Keratinocyte (primary cell): ENCODE measurements at regions not wholly inside any gene's neighbourhood (a gene's known extent, or its start where the extent isn't known, plus 50 kb on each side); places are given as distances from the start of the nearest gene placed in this dataset.

ENCODE experiments used
- DNase-seq: peaks from one replicate; pipeline ENCODE4 v3.0.0-alpha.2; 2011; ENCODE audit warnings: low read depth, missing footprints, low spot score
- FAIRE-seq: peaks from 2 replicates; lab custom pipeline; 2011; peaks lifted over from hg19 to GRCh38; lab: Jason Lieb, UNC
- H2AFZ ChIP-seq: 2 replicates; pipeline ENCODE4 v1.6.0; 2012; ENCODE audit warnings: low read length, control low read depth, inconsistent platforms; ENCODE audit not compliant: control insufficient read depth
- H3K27ac ChIP-seq: 2 replicates; pipeline ENCODE4 v1.5.1; 2011; ENCODE audit warnings: low read length; ENCODE audit not compliant: control insufficient read depth, insufficient read depth
- H3K27me3 ChIP-seq: 3 replicates; pipeline ENCODE4 v1.6.0; 2011; ENCODE audit warnings: low read length; ENCODE audit not compliant: control insufficient read depth, insufficient read depth; ENCODE audit errors: extremely low read depth
- H3K36me3 ChIP-seq, 2 experiments: 2 replicates in 1 of 2; 3 replicates in 1 of 2; pipeline ENCODE4 v1.5.1; 2011; ENCODE audit warnings: low read length in 2 of 2, mild to moderate bottlenecking in 1 of 2; ENCODE audit not compliant: control insufficient read depth in 2 of 2, insufficient read depth in 2 of 2; ENCODE audit errors: extremely low read depth in 1 of 2
- H3K4me1 ChIP-seq: 3 replicates; pipeline ENCODE4 v1.5.1; 2011; ENCODE audit warnings: low read length; ENCODE audit not compliant: control insufficient read depth, insufficient read depth; ENCODE audit errors: extremely low read depth
- H3K4me2 ChIP-seq: 3 replicates; pipeline ENCODE4 v1.6.0; 2011; ENCODE audit warnings: low read depth, low read length; ENCODE audit not compliant: control insufficient read depth, insufficient read depth; ENCODE audit errors: extremely low read depth
- H3K4me3 ChIP-seq, 3 experiments: fragments of 200-600 bp in 1 of 3; sonication (generic) in 1 of 3; 2 replicates in 2 of 3; 3 replicates in 1 of 3; pipeline ENCODE4 v1.5.1; 2011 to 2016; ENCODE audit warnings: low read length in 3 of 3, mild to moderate bottlenecking in 3 of 3, control low read depth in 2 of 3, inconsistent platforms in 1 of 3, low read depth in 1 of 3, mixed read lengths in 1 of 3, mixed run types in 1 of 3, moderate library complexity in 1 of 3; ENCODE audit not compliant: control insufficient read depth in 2 of 3, insufficient read depth in 2 of 3; ENCODE audit errors: extremely low read depth in 1 of 3
- H3K79me2 ChIP-seq: 2 replicates; pipeline ENCODE4 v1.6.0; 2012; ENCODE audit warnings: low read length; ENCODE audit not compliant: control insufficient read depth, insufficient read depth
- H3K9ac ChIP-seq: 3 replicates; pipeline ENCODE4 v1.6.0; 2011; ENCODE audit warnings: low read length; ENCODE audit not compliant: control insufficient read depth, insufficient read depth; ENCODE audit errors: extremely low read depth
- H3K9me1 ChIP-seq: 3 replicates; pipeline ENCODE4 v1.6.0; 2011; ENCODE audit warnings: low read length; ENCODE audit not compliant: control insufficient read depth, insufficient read depth; ENCODE audit errors: extremely low read depth
- H3K9me3 ChIP-seq: 2 replicates; pipeline ENCODE4 v1.5.1; 2012; ENCODE audit warnings: low read depth, low read length; ENCODE audit not compliant: control insufficient read depth
- H4K20me1 ChIP-seq: 3 replicates; pipeline ENCODE4 v1.6.0; 2011; ENCODE audit warnings: low read length; ENCODE audit not compliant: control insufficient read depth, insufficient read depth; ENCODE audit errors: extremely low read depth
- EZH2 ChIP-seq: IDR thresholded peaks from one replicate; pipeline ENCODE4 v1.6.1; 2012; ENCODE audit warnings: inconsistent platforms, mild to moderate bottlenecking, low read length, moderate library complexity
- dilution Hi-C: fragments of 300-500 bp; cut with MboI; formaldehyde crosslinking; loops from one replicate; pipeline ENCODE4 v1.7.0; 2020; ENCODE audit warnings: low sequenced_read_pairs; ENCODE audit not compliant: extremely low pct_ligation_motif_present
- TF ChIP-seq, protein P1 (sequence below), 3 experiments: IDR thresholded peaks in 1 of 3; conservative IDR thresholded peaks in 1 of 3; optimal IDR thresholded peaks in 1 of 3; 2 replicates in 2 of 3; 3 replicates in 1 of 3; pipeline versions ENCODE3 to v1.5.1; 2011; ENCODE audit warnings: low read length in 3 of 3, mild to moderate bottlenecking in 3 of 3, moderate library complexity in 2 of 3, control low read depth in 1 of 3, inconsistent platforms in 1 of 3; ENCODE audit not compliant: insufficient read depth in 2 of 3; ENCODE audit errors: extremely low read depth in 1 of 3

DNA sequence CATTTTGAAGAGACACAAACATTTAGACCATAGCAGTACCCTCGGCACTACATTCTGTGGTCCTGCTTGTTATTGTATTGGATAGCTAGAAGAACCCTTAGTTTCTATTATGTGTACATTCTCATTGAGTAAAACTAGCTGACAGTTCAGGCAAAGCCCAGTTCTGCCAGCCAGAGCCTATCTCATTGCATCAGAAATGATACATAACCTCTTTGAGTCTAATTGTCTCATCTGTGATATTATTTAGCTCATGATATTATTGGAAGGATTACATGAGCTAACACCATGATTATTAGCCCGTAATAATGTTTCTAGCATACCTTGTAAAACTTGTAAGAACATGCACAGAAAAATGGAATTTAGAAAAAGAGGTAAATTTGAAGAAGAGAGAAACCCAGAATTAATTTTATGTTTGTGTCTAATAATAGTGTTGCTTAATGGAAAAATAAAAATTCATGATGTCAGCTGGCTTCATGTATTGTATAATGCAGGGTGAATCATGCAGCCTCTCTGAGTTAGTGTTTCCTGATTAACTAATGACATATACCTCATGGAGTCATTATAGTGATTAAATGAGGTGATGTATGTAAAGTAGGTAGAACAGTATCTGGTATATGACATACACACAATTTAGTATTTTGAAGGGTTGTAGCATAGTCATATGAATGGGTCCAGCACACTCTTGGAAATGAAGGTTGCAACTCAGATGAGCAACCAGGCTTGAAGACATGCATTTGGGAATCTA is 339.4 kb upstream of the GRM7 start:
- H3K27me3 ChIP-seq = no peaks in the 10 kb centered on the region
- no peak overlapping the region for H3K4me2 ChIP-seq
- H2AFZ ChIP-seq = no peak overlapping the region
- H3K4me1 ChIP-seq = no peaks in the 10 kb centered on the region
- DNase-seq (no peak), FAIRE-seq (no peak)
- no peaks in the 10 kb centered on the region for H3K79me2 ChIP-seq
- no peak overlapping the region for H3K4me3 ChIP-seq
- TF ChIP-seq, protein P1, sequence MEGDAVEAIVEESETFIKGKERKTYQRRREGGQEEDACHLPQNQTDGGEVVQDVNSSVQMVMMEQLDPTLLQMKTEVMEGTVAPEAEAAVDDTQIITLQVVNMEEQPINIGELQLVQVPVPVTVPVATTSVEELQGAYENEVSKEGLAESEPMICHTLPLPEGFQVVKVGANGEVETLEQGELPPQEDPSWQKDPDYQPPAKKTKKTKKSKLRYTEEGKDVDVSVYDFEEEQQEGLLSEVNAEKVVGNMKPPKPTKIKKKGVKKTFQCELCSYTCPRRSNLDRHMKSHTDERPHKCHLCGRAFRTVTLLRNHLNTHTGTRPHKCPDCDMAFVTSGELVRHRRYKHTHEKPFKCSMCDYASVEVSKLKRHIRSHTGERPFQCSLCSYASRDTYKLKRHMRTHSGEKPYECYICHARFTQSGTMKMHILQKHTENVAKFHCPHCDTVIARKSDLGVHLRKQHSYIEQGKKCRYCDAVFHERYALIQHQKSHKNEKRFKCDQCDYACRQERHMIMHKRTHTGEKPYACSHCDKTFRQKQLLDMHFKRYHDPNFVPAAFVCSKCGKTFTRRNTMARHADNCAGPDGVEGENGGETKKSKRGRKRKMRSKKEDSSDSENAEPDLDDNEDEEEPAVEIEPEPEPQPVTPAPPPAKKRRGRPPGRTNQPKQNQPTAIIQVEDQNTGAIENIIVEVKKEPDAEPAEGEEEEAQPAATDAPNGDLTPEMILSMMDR (optimal IDR thresholded peaks at IDR 0.05 in 1 of 3, IDR thresholded peaks at IDR 0.05 in 1 of 3, conservative IDR thresholded peaks at IDR 0.05 in 1 of 3; ENCODE audit: extremely low read depth in 1 of 3, insufficient read depth in 2 of 3, low read length in 3 of 3) = no peak
- no peak for TF ChIP-seq EZH2
- H3K9me1 ChIP-seq = no peaks in the 10 kb centered on the region
- dilution Hi-C loops = no loop called here
- H3K36me3 ChIP-seq = no peaks in the 10 kb centered on the region
- no peaks in the 10 kb centered on the region for H4K20me1 ChIP-seq
- H3K9ac ChIP-seq = no peak overlapping the region
- H3K27ac ChIP-seq = no peak overlapping the region
- H3K9me3 ChIP-seq = no peaks in the 10 kb centered on the region

DNA sequence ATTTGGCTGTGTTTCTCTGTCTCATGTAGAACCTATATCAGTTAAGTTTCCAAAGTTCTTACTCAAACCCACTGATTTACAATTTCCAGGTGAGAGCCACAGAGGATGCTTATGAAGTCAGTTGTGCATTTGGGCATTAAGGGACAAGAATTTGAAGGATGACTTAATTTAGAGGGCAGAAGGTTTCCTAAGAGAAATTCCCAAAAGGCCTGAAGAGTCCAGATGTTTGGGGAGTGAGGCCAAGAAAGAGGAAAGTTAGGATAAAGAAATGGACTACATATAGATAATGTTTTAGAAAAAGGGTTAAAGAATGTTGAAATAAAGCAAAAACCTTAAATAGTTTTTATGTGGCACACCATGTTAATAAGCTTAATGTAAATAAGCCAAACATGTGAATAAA is 338.7 kb upstream of the GRM7 start:
- FAIRE-seq = no peak
- Histone ChIP-seq H3K27ac (no peak overlapping the region), H3K9me3 (no peaks in the 10 kb centered on the region), H3K9me1 (no peaks in the 10 kb centered on the region), H3K27me3 (no peaks in the 10 kb centered on the region), H3K36me3 (no peaks in the 10 kb centered on the region), H3K4me3 (no peak overlapping the region), H3K4me2 (no peak overlapping the region), H4K20me1 (no peaks in the 10 kb centered on the region), H2AFZ (no peak overlapping the region), H3K4me1 (no peaks in the 10 kb centered on the region), H3K9ac (no peak overlapping the region), H3K79me2 (no peaks in the 10 kb centered on the region)
- no peak for DNase-seq
- dilution Hi-C loops = no loop called here
- TF ChIP-seq, protein P1 (optimal IDR thresholded peaks at IDR 0.05 in 1 of 3, IDR thresholded peaks at IDR 0.05 in 1 of 3, conservative IDR thresholded peaks at IDR 0.05 in 1 of 3; ENCODE audit: extremely low read depth in 1 of 3, insufficient read depth in 2 of 3, low read length in 3 of 3) = no peak
- TF ChIP-seq EZH2 = no peak
